Trophoblast cell (in vitro differentiated cells and primary cell): ENCODE measurements at regions not wholly inside any gene's neighbourhood (a gene's known extent, or its start where the extent isn't known, plus 50 kb on each side); places are given as distances from the start of the nearest gene placed in this dataset.

Experiments
- DNase-seq, 2 donors: peaks; one replicate each; pipeline ENCODE4 v3.0.0-alpha.2; 2016
- H2AFZ ChIP-seq: 2 replicates; pipeline ENCODE4 v1.6.1; 2013; ENCODE audit warnings: low read length, moderate library complexity, mild to moderate bottlenecking; ENCODE audit not compliant: insufficient read depth, poor library complexity
- H2AK5ac ChIP-seq: 2 replicates; pipeline ENCODE4 v1.6.1; 2013; ENCODE audit warnings: mild to moderate bottlenecking, low read length
- H2BK120ac ChIP-seq: 2 replicates; pipeline ENCODE4 v1.6.1; 2013; ENCODE audit warnings: low read length, mild to moderate bottlenecking, moderate library complexity; ENCODE audit not compliant: insufficient read depth, poor library complexity
- H2BK12ac ChIP-seq: 2 replicates; pipeline ENCODE4 v1.6.1; 2013; ENCODE audit warnings: mild to moderate bottlenecking, low read length, moderate library complexity
- H2BK5ac ChIP-seq: 2 replicates; pipeline ENCODE4 v1.6.1; 2013; ENCODE audit warnings: low read length, low read depth, moderate library complexity, mild to moderate bottlenecking; ENCODE audit not compliant: poor library complexity
- H3K14ac ChIP-seq: 2 replicates; pipeline ENCODE4 v1.6.1; 2013; ENCODE audit warnings: mild to moderate bottlenecking, low read length
- H3K18ac ChIP-seq: 2 replicates; pipeline ENCODE4 v1.6.1; 2013; ENCODE audit warnings: mild to moderate bottlenecking, low read length
- H3K23ac ChIP-seq: 2 replicates; pipeline ENCODE4 v1.6.1; 2013; ENCODE audit warnings: low read length
- H3K27ac ChIP-seq: 2 replicates; pipeline ENCODE4 v1.5.1; 2013; ENCODE audit warnings: low read depth, mild to moderate bottlenecking, inconsistent platforms, low read length, moderate library complexity
- H3K27me3 ChIP-seq: 2 replicates; pipeline ENCODE4 v1.6.1; 2013; ENCODE audit warnings: inconsistent platforms, mild to moderate bottlenecking, low read length, moderate library complexity; ENCODE audit not compliant: insufficient read depth
- H3K36me3 ChIP-seq, 2 experiments: 1 replicate in 1 of 2; 2 replicates in 1 of 2; pipeline ENCODE4 v1.6.1; 2013; ENCODE audit warnings: low read length in 2 of 2, mild to moderate bottlenecking in 2 of 2, moderate library complexity in 1 of 2; ENCODE audit not compliant: insufficient read depth in 2 of 2, control insufficient read depth in 1 of 2
- H3K4ac ChIP-seq: 2 replicates; pipeline ENCODE4 v1.6.1; 2013; ENCODE audit warnings: low read depth, mild to moderate bottlenecking, low read length, moderate library complexity
- H3K4me1 ChIP-seq, 2 experiments: 1 replicate in 1 of 2; 2 replicates in 1 of 2; pipeline ENCODE4 v1.6.1; 2013; ENCODE audit warnings: low read length in 2 of 2, mild to moderate bottlenecking in 2 of 2, moderate library complexity in 1 of 2; ENCODE audit not compliant: insufficient read depth in 2 of 2, control insufficient read depth in 1 of 2
- H3K4me2 ChIP-seq: 2 replicates; pipeline ENCODE4 v1.6.1; 2013; ENCODE audit warnings: inconsistent platforms, mild to moderate bottlenecking, low read length, moderate library complexity
- H3K4me3 ChIP-seq: 2 replicates; pipeline ENCODE4 v1.5.1; 2013; ENCODE audit warnings: mild to moderate bottlenecking, low read depth, low read length, inconsistent platforms
- H3K79me1 ChIP-seq: one replicate; pipeline ENCODE4 v1.6.1; 2013; ENCODE audit warnings: low read length
- H3K79me2 ChIP-seq: 2 replicates; pipeline ENCODE4 v1.6.1; 2013; ENCODE audit warnings: low read length, mild to moderate bottlenecking; ENCODE audit not compliant: control insufficient read depth, insufficient read depth, poor library complexity
- H3K9ac ChIP-seq: 2 replicates; pipeline ENCODE4 v1.6.1; 2013; ENCODE audit warnings: mild to moderate bottlenecking, low read length
- H3K9me3 ChIP-seq: 2 replicates; pipeline ENCODE4 v1.6.1; 2013; ENCODE audit warnings: low read depth, mild to moderate bottlenecking, control low read depth, inconsistent platforms, low read length; ENCODE audit not compliant: insufficient read depth
- H4K12ac ChIP-seq: 2 replicates; pipeline ENCODE4 v1.6.1; 2013; ENCODE audit warnings: low read depth, mild to moderate bottlenecking, low read length, moderate library complexity
- H4K8ac ChIP-seq: 2 replicates; pipeline ENCODE4 v1.6.1; 2013; ENCODE audit warnings: low read depth, mild to moderate bottlenecking, low read length, moderate library complexity
- H4K91ac ChIP-seq: one replicate; pipeline ENCODE4 v1.6.1; 2013; ENCODE audit warnings: low read depth, mild to moderate bottlenecking, low read length, moderate library complexity
- WGBS: extraction: QIAGEN DNeasy Blood & Tissue Kit; methylation state at CpG from one replicate; pipeline ENCODE4 v1.1.7; 2013; ENCODE audit warnings: missing lambda C conversion rate; ENCODE audit not compliant: insufficient read length, insufficient coverage; ENCODE audit errors: extremely low coverage; 5-methylcytosine and 5-hydroxymethylcytosine counted together

GRCh38 chr15:62644889-62645742 is 397.4 kb upstream of the TPM1 start:
- H3K36me3 ChIP-seq: peaks cover 0 to 3% of the 10 kb centered on the region in 2 experiments
- no peaks in the 10 kb centered on the region for H3K27me3 ChIP-seq
- peak; percentile 41 to 74 for DNase-seq

GRCh38 chr15:62647202-62647842 is 395.2 kb upstream of the TPM1 start:
- H3K9ac ChIP-seq: no peak overlapping the region
- H2AK5ac ChIP-seq: no peak overlapping the region
- H2BK12ac ChIP-seq: no peak overlapping the region
- H3K4me1 ChIP-seq: peaks cover 9 to 10% of the 10 kb centered on the region in 2 experiments
- WGBS: no CpG with 5 or more reads among the region's 12 CpGs
- no peak overlapping the region for H2AFZ ChIP-seq
- H3K79me2 ChIP-seq: peaks cover 2% of the 10 kb centered on the region
- no peak overlapping the region for H4K91ac ChIP-seq
- no peak overlapping the region for H3K4ac ChIP-seq
- H3K14ac ChIP-seq: no peak overlapping the region
- no peak overlapping the region for H4K8ac ChIP-seq
- no peak overlapping the region for H3K4me2 ChIP-seq
- H3K9me3 ChIP-seq: no peaks in the 10 kb centered on the region
- no peaks in the 10 kb centered on the region for H3K27me3 ChIP-seq
- no peak overlapping the region for H4K12ac ChIP-seq
- no peak overlapping the region for H3K18ac ChIP-seq
- no peak overlapping the region for H3K27ac ChIP-seq
- H3K4me3 ChIP-seq: no peak overlapping the region
- H3K36me3 ChIP-seq: peaks cover 0 to 5% of the 10 kb centered on the region in 2 experiments
- DNase-seq: peak in 1 of 2 donors; percentile 15
- no peak overlapping the region for H2BK120ac ChIP-seq
- H2BK5ac ChIP-seq: no peak overlapping the region
- H3K79me1 ChIP-seq: peaks cover 3% of the 10 kb centered on the region
- H3K23ac ChIP-seq: no peak overlapping the region

More at GRCh38 chr15:62644889-62645742, 397.4 kb upstream of the TPM1 start:
- H3K79me2 ChIP-seq: peaks cover 2% of the 10 kb centered on the region
- peaks cover 3% of the 10 kb centered on the region for H3K79me1 ChIP-seq
- no peak overlapping the region for H3K18ac ChIP-seq
- no peak overlapping the region for H3K4me2 ChIP-seq
- peaks cover 8 to 10% of the 10 kb centered on the region in 2 experiments for H3K4me1 ChIP-seq
- WGBS: no CpG with 5 or more reads among the region's 15 CpGs
- H2BK120ac ChIP-seq: no peak overlapping the region
- no peaks in the 10 kb centered on the region for H3K9me3 ChIP-seq
- no peak overlapping the region for H4K12ac ChIP-seq
- H3K9ac ChIP-seq: no peak overlapping the region
- no peak overlapping the region for H3K23ac ChIP-seq
- no peak overlapping the region for H3K27ac ChIP-seq
- no peak overlapping the region for H3K4me3 ChIP-seq
- no peak overlapping the region for H2AFZ ChIP-seq
- H2BK5ac ChIP-seq: no peak overlapping the region
- no peak overlapping the region for H4K91ac ChIP-seq
- H2BK12ac ChIP-seq: no peak overlapping the region
- H3K14ac ChIP-seq: no peak overlapping the region
- no peak overlapping the region for H3K4ac ChIP-seq
- H4K8ac ChIP-seq: no peak overlapping the region
- no peak overlapping the region for H2AK5ac ChIP-seq

- H3K4me1 ChIP-seq: peaks cover 9 to 10% of the 10 kb centered on the region in 2 experiments
- no peak overlapping the region for H4K91ac ChIP-seq
- no peak overlapping the region for H4K12ac ChIP-seq
- H2BK12ac ChIP-seq: no peak overlapping the region
- peaks cover 0 to 5% of the 10 kb centered on the region in 2 experiments for H3K36me3 ChIP-seq
- no peak overlapping the region for H3K4ac ChIP-seq
- H3K27me3 ChIP-seq: no peaks in the 10 kb centered on the region
- H4K8ac ChIP-seq: no peak overlapping the region
- no peak overlapping the region for H3K4me3 ChIP-seq
- H3K4me2 ChIP-seq: no peak overlapping the region
- no peak overlapping the region for H2BK120ac ChIP-seq
- no peak overlapping the region for H3K14ac ChIP-seq
- no peak overlapping the region for H2BK5ac ChIP-seq
- H3K9ac ChIP-seq: no peak overlapping the region
- WGBS: no CpG with 5 or more reads among the region's 7 CpGs
- no peak overlapping the region for H2AFZ ChIP-seq
- peaks cover 2% of the 10 kb centered on the region for H3K79me2 ChIP-seq
- H3K9me3 ChIP-seq: no peaks in the 10 kb centered on the region
- H3K79me1 ChIP-seq: peaks cover 3% of the 10 kb centered on the region
- H2AK5ac ChIP-seq: no peak overlapping the region
- H3K27ac ChIP-seq: no peak overlapping the region
- DNase-seq: no peak
- no peak overlapping the region for H3K23ac ChIP-seq
- H3K18ac ChIP-seq: no peak overlapping the region
These were observed 394.6 kb upstream of the TPM1 start for GRCh38 chr15:62647843-62648505.

- Histone ChIP-seq H3K4me1 (peaks cover 7 to 9% of the 10 kb centered on the region in 2 experiments), H4K12ac (no peak overlapping the region), H3K9me3 (no peaks in the 10 kb centered on the region), H3K79me2 (no peaks in the 10 kb centered on the region), H3K79me1 (peaks cover 3% of the 10 kb centered on the region), H2BK5ac (no peak overlapping the region), H2AFZ (no peak overlapping the region), H2AK5ac (no peak overlapping the region), H3K14ac (no peak overlapping the region), H3K27ac (no peak overlapping the region), H3K4me2 (no peak overlapping the region), H2BK120ac (no peak overlapping the region), H3K4me3 (no peak overlapping the region), H4K8ac (no peak overlapping the region), H3K18ac (no peak overlapping the region), H3K27me3 (no peaks in the 10 kb centered on the region), H3K36me3 (peaks cover 0 to 10% of the 10 kb centered on the region in 2 experiments), H3K9ac (no peak overlapping the region), H4K91ac (no peak overlapping the region), H2BK12ac (no peak overlapping the region), H3K4ac (no peak overlapping the region), H3K23ac (no peak overlapping the region)
- WGBS: no CpG with 5 or more reads among the region's 6 CpGs
- DNase-seq: peak in 1 of 2 donors; percentile 59
These were observed 393.6 kb upstream of the TPM1 start for GRCh38 chr15:62648954-62649353.
